ENCODE measurements at regions not wholly inside any gene's neighbourhood (a gene's known extent, or its start where the extent isn't known, plus 50 kb on each side); places are given as distances from the start of the nearest gene placed in this dataset.
"Not testable (repeated sequence)": the region's sequence is repeated elsewhere in the genome, so short reads cannot be mapped to it uniquely, and the experiment has no call there.

- no peak for TF ChIP-seq CTCF (IDR thresholded peaks at IDR 0.05; ENCODE audit: low read depth, low read length)
- no peak overlapping the region for H3K4me3 ChIP-seq (replicated peaks in 1 of 2; ENCODE audit: low read depth in 2 of 2, low read length in 2 of 2)
- no peak for DNase-seq (ENCODE audit: low read depth in 2 of 2)
Measured at GRCh38 chr5:6244339-6244714, 134.0 kb downstream of the MED10 start.

DNA sequence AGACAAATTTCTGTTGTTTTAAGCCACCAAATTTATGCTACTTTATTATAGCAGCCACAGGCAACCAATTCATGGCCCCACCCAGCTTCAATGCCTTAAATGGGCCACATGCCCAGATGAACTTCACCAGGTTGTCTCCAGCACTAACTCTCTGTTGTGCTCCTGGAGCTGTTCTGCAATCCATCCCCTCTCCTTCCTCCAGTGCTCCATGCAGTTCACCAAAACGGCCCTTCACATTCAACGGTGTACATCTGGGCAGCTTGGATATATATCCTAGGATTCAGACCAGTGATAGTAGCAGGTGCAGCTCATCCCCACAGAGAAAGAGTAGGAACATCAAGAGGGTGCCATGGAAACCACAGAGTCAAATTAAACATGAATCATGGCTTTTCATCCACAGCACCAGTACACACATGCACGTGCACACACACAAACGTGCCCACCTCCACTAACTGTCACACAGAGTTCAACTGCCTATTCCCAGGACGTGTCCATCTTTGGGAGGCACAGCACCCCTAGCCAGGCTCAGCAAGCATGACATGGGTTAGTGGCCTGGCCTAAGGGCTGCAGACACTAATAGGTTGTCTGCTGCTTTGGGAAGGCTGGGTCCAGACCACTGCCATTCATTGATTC, 134.5 kb downstream of the MED10 start:
- no peak overlapping the region for H3K4me3 ChIP-seq (replicated peaks in 1 of 2; ENCODE audit: low read depth in 2 of 2, low read length in 2 of 2)
- TF ChIP-seq CTCF (IDR thresholded peaks at IDR 0.05; ENCODE audit: low read depth, low read length): no peak
- DNase-seq (ENCODE audit: low read depth in 2 of 2): no peak

DNA sequence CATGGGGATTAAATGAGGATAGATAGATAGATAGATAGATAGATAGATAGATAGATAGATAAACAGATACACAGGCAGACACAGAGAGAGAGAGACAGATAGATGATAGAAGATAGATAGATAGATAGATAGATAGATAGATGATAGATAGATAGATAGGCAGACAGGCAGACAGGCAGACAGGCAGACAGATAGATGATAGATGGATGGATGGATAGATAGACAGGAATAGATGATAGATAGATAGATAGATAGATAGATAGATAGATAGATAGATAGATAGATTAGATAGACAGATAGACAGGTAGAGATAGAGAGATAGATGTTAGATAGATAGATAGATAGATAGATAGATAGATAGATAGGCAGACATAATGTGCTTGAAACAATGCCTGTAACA, 137.3 kb downstream of the MED10 start:
- not testable (repeated sequence) for H3K4me3 ChIP-seq (replicated peaks in 1 of 2; ENCODE audit: low read depth in 2 of 2, low read length in 2 of 2); DNase-seq (ENCODE audit: low read depth in 2 of 2)

- no peak for DNase-seq (ENCODE audit: low read depth in 2 of 2)
- no peak for TF ChIP-seq CTCF (IDR thresholded peaks at IDR 0.05; ENCODE audit: low read depth, low read length)
- no peak overlapping the region for H3K4me3 ChIP-seq (replicated peaks in 1 of 2; ENCODE audit: low read depth in 2 of 2, low read length in 2 of 2)
Measured at GRCh38 chr5:6236858-6237481, 141.4 kb downstream of the MED10 start.

DNA sequence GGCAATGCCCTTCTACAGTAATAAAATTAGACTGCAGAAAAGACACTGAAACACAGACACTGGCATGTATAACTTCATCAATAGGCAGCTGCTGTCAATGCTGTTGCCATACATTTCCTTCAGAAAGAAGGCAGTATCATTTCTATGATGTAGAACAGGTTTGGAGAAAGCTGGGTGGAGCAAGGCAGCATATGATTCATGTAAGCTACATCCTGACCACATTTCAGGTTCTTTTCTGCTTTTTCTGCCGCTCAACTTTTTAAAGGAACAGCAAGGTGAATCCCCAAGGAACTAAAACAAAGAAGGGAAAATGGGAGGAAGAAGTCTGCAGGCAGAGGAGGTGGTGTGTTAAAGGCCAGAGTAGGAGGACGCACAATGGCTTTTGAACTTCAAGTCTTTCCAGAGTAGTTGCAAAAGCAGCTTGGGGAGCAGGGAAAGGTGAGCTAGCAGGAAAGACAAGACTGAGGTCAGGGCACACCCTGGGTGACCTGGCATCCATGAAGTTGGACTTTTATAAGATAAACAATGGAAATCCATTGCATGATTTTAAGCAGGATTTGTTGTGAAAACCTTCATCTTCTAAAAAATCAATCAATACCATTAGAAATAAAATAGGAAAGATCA, 142.1 kb downstream of the MED10 start:
- H3K4me3 ChIP-seq (replicated peaks in 1 of 2; ENCODE audit: low read depth in 2 of 2, low read length in 2 of 2): no peak overlapping the region
- TF ChIP-seq CTCF (IDR thresholded peaks at IDR 0.05; ENCODE audit: low read depth, low read length): no peak
- no peak for DNase-seq (ENCODE audit: low read depth in 2 of 2)

- TF ChIP-seq CTCF (IDR thresholded peaks at IDR 0.05; ENCODE audit: low read depth, low read length): no peak
- H3K4me3 ChIP-seq (replicated peaks in 1 of 2; ENCODE audit: low read depth in 2 of 2, low read length in 2 of 2): no peak overlapping the region
- DNase-seq (ENCODE audit: low read depth in 2 of 2): no peak
Measured at GRCh38 chr5:6235726-6236125, 142.6 kb downstream of the MED10 start.
